Endodermal cell (in vitro differentiated cells): ENCODE measurements at regions not wholly inside any gene's neighbourhood (a gene's known extent, or its start where the extent isn't known, plus 50 kb on each side); places are given as distances from the start of the nearest gene placed in this dataset.

Source experiments
- DNase-seq: peaks from one replicate; pipeline ENCODE4 v3.0.0-alpha.2; 2017
- H3K27ac ChIP-seq: 2 replicates; pipeline ENCODE4 v1.5.1; 2013; ENCODE audit warnings: mild to moderate bottlenecking, low read depth, low read length, moderate library complexity
- H3K27me3 ChIP-seq: 2 replicates; pipeline ENCODE4 v1.6.1; 2013; ENCODE audit warnings: mild to moderate bottlenecking, low read length, moderate library complexity; ENCODE audit not compliant: insufficient read depth, control insufficient read depth, poor library complexity, severe bottlenecking
- H3K36me3 ChIP-seq: 2 replicates; pipeline ENCODE4 v1.7.0; 2013; ENCODE audit warnings: mild to moderate bottlenecking, low read length, moderate library complexity; ENCODE audit not compliant: control insufficient read depth, insufficient read depth
- H3K4me1 ChIP-seq: one replicate; pipeline ENCODE4 v1.7.0; 2013; ENCODE audit warnings: low read length; ENCODE audit not compliant: control insufficient read depth, insufficient read depth
- H3K4me3 ChIP-seq: 2 replicates; pipeline ENCODE4 v1.5.1; 2013; ENCODE audit warnings: mild to moderate bottlenecking, low read length, moderate library complexity
- H3K9ac ChIP-seq: 2 replicates; pipeline ENCODE4 v1.6.1; 2013; ENCODE audit warnings: mild to moderate bottlenecking, low read length, moderate library complexity; ENCODE audit not compliant: poor library complexity, severe bottlenecking; ENCODE audit errors: extremely low read depth
- H3K9me3 ChIP-seq: 2 replicates; pipeline ENCODE4 v1.6.1; 2013; ENCODE audit warnings: mild to moderate bottlenecking, low read length, moderate library complexity; ENCODE audit not compliant: control insufficient read depth
- H3K27ac Mint-ChIP-seq: 2 replicates; pipeline ENCODE4 v1.8.0; 2020; ENCODE audit warnings: mixed read lengths
- H3K27me3 Mint-ChIP-seq: 2 replicates; pipeline ENCODE4 v1.8.0; 2021; ENCODE audit warnings: mild to moderate bottlenecking, mixed read lengths; ENCODE audit not compliant: insufficient read depth
- H3K36me3 Mint-ChIP-seq: 2 replicates; pipeline ENCODE4 v1.8.0; 2020; ENCODE audit warnings: low read depth, mixed read lengths
- H3K4me1 Mint-ChIP-seq: 2 replicates; pipeline ENCODE4 v1.8.0; 2020; ENCODE audit warnings: mixed read lengths
- H3K4me3 Mint-ChIP-seq: 2 replicates; pipeline ENCODE4 v1.8.0; 2020; ENCODE audit warnings: mild to moderate bottlenecking, moderate library complexity, mixed read lengths
- H3K9me3 Mint-ChIP-seq: 2 replicates; pipeline ENCODE4 v1.8.0; 2020; ENCODE audit warnings: mild to moderate bottlenecking, mixed read lengths
- CTCF ChIP-seq: fragments of 200-600 bp; sonication (generic); conservative IDR thresholded peaks from 2 replicates; pipeline ENCODE4 v1.5.0; 2021; ENCODE audit warnings: antibody characterized with exemption, mild to moderate bottlenecking
- WGBS, 2 experiments: methylation state at CpG; one replicate each; pipeline versions ENCODE4 v1.1.5 to v1.1.7; 2013; ENCODE audit warnings: missing lambda C conversion rate in 2 of 2, mixed read lengths in 1 of 2; ENCODE audit not compliant: insufficient coverage in 1 of 2, insufficient read length in 1 of 2; 5-methylcytosine and 5-hydroxymethylcytosine counted together

DNA sequence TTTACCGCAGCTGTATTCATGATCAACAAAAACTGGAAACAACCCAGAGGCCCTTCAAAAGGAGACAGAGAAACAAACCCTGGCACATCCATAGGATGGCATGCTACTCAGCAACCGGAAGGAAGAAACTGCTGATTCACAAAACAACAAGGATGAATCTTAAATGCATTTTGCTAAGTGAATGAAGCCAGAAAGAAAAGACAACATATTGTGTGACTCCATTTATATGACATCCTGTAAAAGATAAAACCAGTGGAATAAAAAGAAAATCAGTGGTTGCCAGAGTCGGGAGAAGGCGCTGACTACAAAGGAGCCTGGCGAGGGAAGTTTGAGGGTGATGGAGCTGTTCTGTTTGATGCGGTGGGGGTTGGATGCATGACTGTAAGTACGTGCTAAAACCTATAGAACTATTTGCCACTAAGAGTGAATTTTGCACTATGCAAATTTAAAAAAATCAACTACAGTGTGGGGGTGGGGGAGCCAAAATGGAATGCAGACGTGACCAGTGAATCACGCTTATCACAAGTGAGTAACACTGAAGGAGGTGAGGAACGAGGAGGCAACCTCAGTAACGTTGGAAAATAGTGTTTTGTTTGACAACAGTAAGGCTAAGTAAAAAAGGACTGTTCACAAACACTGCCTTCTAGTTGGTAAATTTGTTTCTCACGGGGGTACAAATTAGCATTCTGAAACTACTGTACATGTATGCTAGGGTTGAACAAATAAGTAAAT, 108.9 kb downstream of the INHBB start:
- WGBS, 2 experiments = 85 to 88% methylated on average over 5 to 11 of the region's 12 CpGs
- H3K9me3 ChIP-seq = peaks cover 13% of the 10 kb centered on the region
- TF ChIP-seq CTCF = no peak
- H3K36me3 ChIP-seq = no peaks in the 10 kb centered on the region
- peaks cover 10% of the 10 kb centered on the region for H3K27me3 ChIP-seq
- H3K36me3 Mint-ChIP-seq = peaks cover 2% of the 10 kb centered on the region
- H3K9ac ChIP-seq = no peak overlapping the region
- H3K4me3 Mint-ChIP-seq = no peak overlapping the region
- no peak for DNase-seq
- peaks cover 34% of the 10 kb centered on the region for H3K27me3 Mint-ChIP-seq
- H3K4me3 ChIP-seq = no peak overlapping the region
- peaks cover 17% of the 10 kb centered on the region for H3K9me3 Mint-ChIP-seq
- peaks cover 2% of the 10 kb centered on the region for H3K4me1 Mint-ChIP-seq
- H3K27ac Mint-ChIP-seq = no peak overlapping the region
- H3K27ac ChIP-seq = no peak overlapping the region
- H3K4me1 ChIP-seq = no peaks in the 10 kb centered on the region

- Mint-ChIP-seq H3K9me3 (peaks cover 17% of the 10 kb centered on the region), H3K4me3 (no peak overlapping the region), H3K27ac (no peak overlapping the region), H3K27me3 (peaks cover 37% of the 10 kb centered on the region), H3K4me1 (peaks cover 2% of the 10 kb centered on the region), H3K36me3 (peaks cover 2% of the 10 kb centered on the region)
- no peak overlapping the region for H3K27ac ChIP-seq
- DNase-seq = no peak
- no peak overlapping the region for H3K9ac ChIP-seq
- 93% methylated on average over 1 of the region's 1 CpG; no CpG with 5 or more reads in 1 of the 2 experiments for WGBS, 2 experiments
- peaks cover 13% of the 10 kb centered on the region for H3K9me3 ChIP-seq
- peaks cover 10% of the 10 kb centered on the region for H3K27me3 ChIP-seq
- H3K4me3 ChIP-seq = no peak overlapping the region
- no peaks in the 10 kb centered on the region for H3K4me1 ChIP-seq
- no peaks in the 10 kb centered on the region for H3K36me3 ChIP-seq
- no peak for TF ChIP-seq CTCF
Measured at GRCh38 chr2:120455390-120455789, 109.5 kb downstream of the INHBB start.

DNA sequence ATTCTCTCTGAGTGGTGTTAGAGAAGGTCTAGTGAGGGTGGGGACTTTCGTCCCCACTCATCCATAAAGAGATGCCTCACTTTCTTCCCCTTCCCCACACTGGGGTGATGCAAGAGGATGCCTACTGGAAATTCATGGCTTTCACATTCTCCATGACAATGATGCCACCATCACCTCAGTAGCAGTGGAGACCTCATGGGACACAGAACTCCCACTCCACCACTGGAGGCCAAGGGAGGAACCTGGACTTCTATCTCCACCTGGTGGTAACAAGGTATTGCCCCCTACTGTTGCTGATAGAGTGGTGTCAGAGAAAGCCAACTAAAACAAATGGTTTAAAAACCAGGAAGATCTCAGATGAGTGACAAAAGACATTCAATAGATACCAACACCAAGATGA, 110.9 kb downstream of the INHBB start:
- no CpG with 5 or more reads among the region's 1 CpG for WGBS, 2 experiments
- peak; percentile 68 for DNase-seq
- H3K9me3 Mint-ChIP-seq = peaks cover 17% of the 10 kb centered on the region
- Histone ChIP-seq H3K36me3 (no peaks in the 10 kb centered on the region), H3K27ac (no peak overlapping the region), H3K4me1 (no peaks in the 10 kb centered on the region), H3K9ac (no peak overlapping the region), H3K27me3 (peaks cover 22% of the 10 kb centered on the region), H3K4me3 (no peak overlapping the region), H3K9me3 (peaks cover 13% of the 10 kb centered on the region)
- H3K27ac Mint-ChIP-seq = no peak overlapping the region
- no peak overlapping the region for H3K4me3 Mint-ChIP-seq
- peak; percentile 67 for TF ChIP-seq CTCF
- peaks cover 5% of the 10 kb centered on the region for H3K4me1 Mint-ChIP-seq
- H3K27me3 Mint-ChIP-seq = peaks cover 43% of the 10 kb centered on the region
- H3K36me3 Mint-ChIP-seq = peaks cover 2% of the 10 kb centered on the region
